Endodermal cell (in vitro differentiated cells): ENCODE measurements at regions not wholly inside any gene's neighbourhood (a gene's known extent, or its start where the extent isn't known, plus 50 kb on each side); places are given as distances from the start of the nearest gene placed in this dataset.

Source experiments
- DNase-seq: peaks from one replicate; pipeline ENCODE4 v3.0.0-alpha.2; 2017
- H3K27ac ChIP-seq: 2 replicates; pipeline ENCODE4 v1.5.1; 2013; ENCODE audit warnings: mild to moderate bottlenecking, low read depth, low read length, moderate library complexity
- H3K27me3 ChIP-seq: 2 replicates; pipeline ENCODE4 v1.6.1; 2013; ENCODE audit warnings: mild to moderate bottlenecking, low read length, moderate library complexity; ENCODE audit not compliant: insufficient read depth, control insufficient read depth, poor library complexity, severe bottlenecking
- H3K36me3 ChIP-seq: 2 replicates; pipeline ENCODE4 v1.7.0; 2013; ENCODE audit warnings: mild to moderate bottlenecking, low read length, moderate library complexity; ENCODE audit not compliant: control insufficient read depth, insufficient read depth
- H3K4me1 ChIP-seq: one replicate; pipeline ENCODE4 v1.7.0; 2013; ENCODE audit warnings: low read length; ENCODE audit not compliant: control insufficient read depth, insufficient read depth
- H3K4me3 ChIP-seq: 2 replicates; pipeline ENCODE4 v1.5.1; 2013; ENCODE audit warnings: mild to moderate bottlenecking, low read length, moderate library complexity
- H3K9ac ChIP-seq: 2 replicates; pipeline ENCODE4 v1.6.1; 2013; ENCODE audit warnings: mild to moderate bottlenecking, low read length, moderate library complexity; ENCODE audit not compliant: poor library complexity, severe bottlenecking; ENCODE audit errors: extremely low read depth
- H3K9me3 ChIP-seq: 2 replicates; pipeline ENCODE4 v1.6.1; 2013; ENCODE audit warnings: mild to moderate bottlenecking, low read length, moderate library complexity; ENCODE audit not compliant: control insufficient read depth
- H3K27ac Mint-ChIP-seq: 2 replicates; pipeline ENCODE4 v1.8.0; 2020; ENCODE audit warnings: mixed read lengths
- H3K27me3 Mint-ChIP-seq: 2 replicates; pipeline ENCODE4 v1.8.0; 2021; ENCODE audit warnings: mild to moderate bottlenecking, mixed read lengths; ENCODE audit not compliant: insufficient read depth
- H3K36me3 Mint-ChIP-seq: 2 replicates; pipeline ENCODE4 v1.8.0; 2020; ENCODE audit warnings: low read depth, mixed read lengths
- H3K4me1 Mint-ChIP-seq: 2 replicates; pipeline ENCODE4 v1.8.0; 2020; ENCODE audit warnings: mixed read lengths
- H3K4me3 Mint-ChIP-seq: 2 replicates; pipeline ENCODE4 v1.8.0; 2020; ENCODE audit warnings: mild to moderate bottlenecking, moderate library complexity, mixed read lengths
- H3K9me3 Mint-ChIP-seq: 2 replicates; pipeline ENCODE4 v1.8.0; 2020; ENCODE audit warnings: mild to moderate bottlenecking, mixed read lengths
- CTCF ChIP-seq: fragments of 200-600 bp; sonication (generic); conservative IDR thresholded peaks from 2 replicates; pipeline ENCODE4 v1.5.0; 2021; ENCODE audit warnings: antibody characterized with exemption, mild to moderate bottlenecking
- WGBS, 2 experiments: methylation state at CpG; one replicate each; pipeline versions ENCODE4 v1.1.5 to v1.1.7; 2013; ENCODE audit warnings: missing lambda C conversion rate in 2 of 2, mixed read lengths in 1 of 2; ENCODE audit not compliant: insufficient coverage in 1 of 2, insufficient read length in 1 of 2; 5-methylcytosine and 5-hydroxymethylcytosine counted together

GRCh38 chr11:119791047-119791446 lies 62.0 kb upstream of the NECTIN1 start:
- no peaks in the 10 kb centered on the region for H3K9me3 Mint-ChIP-seq
- Histone ChIP-seq H3K9me3 (no peaks in the 10 kb centered on the region), H3K4me1 (peaks cover 8% of the 10 kb centered on the region), H3K9ac (no peak overlapping the region), H3K27me3 (peaks cover 30% of the 10 kb centered on the region), H3K27ac (no peak overlapping the region), H3K36me3 (no peaks in the 10 kb centered on the region), H3K4me3 (no peak overlapping the region)
- TF ChIP-seq CTCF = no peak
- H3K27ac Mint-ChIP-seq = no peak overlapping the region
- no peaks in the 10 kb centered on the region for H3K36me3 Mint-ChIP-seq
- peak; percentile 54 for DNase-seq
- 68 to 71% methylated on average over 5 to 6 of the region's 6 CpGs for WGBS, 2 experiments
- peaks cover 61% of the 10 kb centered on the region for H3K4me1 Mint-ChIP-seq
- peaks cover 63% of the 10 kb centered on the region for H3K27me3 Mint-ChIP-seq
- no peak overlapping the region for H3K4me3 Mint-ChIP-seq

DNA sequence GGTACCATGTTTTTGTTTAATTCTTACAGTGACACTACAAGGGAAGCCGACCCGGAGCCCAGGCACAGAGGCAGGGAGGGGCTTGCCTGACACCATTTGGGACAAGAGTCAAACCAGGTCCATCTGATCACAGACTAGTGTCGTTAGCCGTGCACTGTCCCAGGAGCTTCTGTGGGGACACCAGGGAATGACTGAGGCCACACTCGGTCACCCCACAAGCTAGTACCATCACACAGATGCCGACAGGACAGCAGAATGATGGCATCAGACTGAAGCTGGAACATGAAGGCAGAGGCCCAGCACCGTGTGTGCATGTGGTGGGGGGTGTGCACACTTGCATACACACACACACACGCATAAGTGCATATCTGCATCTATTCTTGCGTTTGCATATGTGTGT lies 61.5 kb upstream of the NECTIN1 start:
- H3K27ac Mint-ChIP-seq = no peak overlapping the region
- Histone ChIP-seq H3K27me3 (peaks cover 24% of the 10 kb centered on the region), H3K4me1 (peaks cover 8% of the 10 kb centered on the region), H3K4me3 (no peak overlapping the region), H3K36me3 (no peaks in the 10 kb centered on the region), H3K9ac (no peak overlapping the region), H3K27ac (no peak overlapping the region), H3K9me3 (no peaks in the 10 kb centered on the region)
- no peak overlapping the region for H3K4me3 Mint-ChIP-seq
- H3K9me3 Mint-ChIP-seq = no peaks in the 10 kb centered on the region
- 87 to 90% methylated on average over 6 of the region's 9 CpGs for WGBS, 2 experiments
- no peaks in the 10 kb centered on the region for H3K36me3 Mint-ChIP-seq
- peaks cover 57% of the 10 kb centered on the region for H3K27me3 Mint-ChIP-seq
- DNase-seq = peak; percentile 50
- H3K4me1 Mint-ChIP-seq = peaks cover 66% of the 10 kb centered on the region
- TF ChIP-seq CTCF = no peak

GRCh38 chr11:119789766-119790407 lies 60.9 kb upstream of the NECTIN1 start:
- 90 to 91% methylated on average over 5 to 11 of the region's 11 CpGs for WGBS, 2 experiments
- Mint-ChIP-seq H3K4me1 (peaks cover 62% of the 10 kb centered on the region), H3K27me3 (peaks cover 51% of the 10 kb centered on the region), H3K27ac (no peak overlapping the region), H3K9me3 (no peaks in the 10 kb centered on the region), H3K36me3 (no peaks in the 10 kb centered on the region), H3K4me3 (no peak overlapping the region)
- no peak overlapping the region for H3K4me3 ChIP-seq
- H3K9ac ChIP-seq = no peak overlapping the region
- H3K9me3 ChIP-seq = no peaks in the 10 kb centered on the region
- no peak overlapping the region for H3K27ac ChIP-seq
- no peak for TF ChIP-seq CTCF
- peaks cover 8% of the 10 kb centered on the region for H3K4me1 ChIP-seq
- H3K27me3 ChIP-seq = peaks cover 19% of the 10 kb centered on the region
- no peaks in the 10 kb centered on the region for H3K36me3 ChIP-seq
- DNase-seq = no peak
